Left lung (tissue), 4 donors: ENCODE measurements at regions not wholly inside any gene's neighbourhood (a gene's known extent, or its start where the extent isn't known, plus 50 kb on each side); places are given as distances from the start of the nearest gene placed in this dataset.
"Not testable (repeated sequence)": the region's sequence is repeated elsewhere in the genome, so short reads cannot be mapped to it uniquely, and the experiment has no call there.

Source experiments
- ATAC-seq: fragments of 200-7000 bp; cut with Tn5 transposase; one replicate; pipeline ENCODE4 v1.9.1; 2020; ENCODE audit warnings: moderate library complexity
- DNase-seq, 4 donors: peaks; one replicate each; pipeline ENCODE4 v3.0.0-alpha.2; 2013 to 2020
- H3K27ac ChIP-seq, 2 donors: fragments of 200-600 bp; sonication (generic) in 1 of 2; one replicate each; pipeline versions ENCODE4 v1.5.0 to v1.8.0; 2020 to 2021
- H3K27me3 ChIP-seq, 2 donors: fragments of 200-600 bp; sonication (generic) in 1 of 2; one replicate each; pipeline versions ENCODE4 v1.5.0 to v1.8.0; 2020 to 2021
- H3K36me3 ChIP-seq, 2 donors: fragments of 200-600 bp; sonication (generic) in 1 of 2; one replicate each; pipeline versions ENCODE4 v1.5.0 to v1.8.0; 2020 to 2021
- H3K4me1 ChIP-seq, 2 donors: fragments of 200-600 bp; one replicate each; pipeline ENCODE4 v1.8.0; 2021
- H3K4me3 ChIP-seq, 2 donors: fragments of 200-600 bp; sonication (generic) in 1 of 2; one replicate each; pipeline versions ENCODE4 v1.5.0 to v1.8.0; 2020 to 2021; ENCODE audit warnings: mild to moderate bottlenecking in 1 of 2
- H3K9me3 ChIP-seq, 2 donors: fragments of 200-600 bp; sonication (generic) in 1 of 2; one replicate each; pipeline versions ENCODE4 v1.5.0 to v1.8.0; 2020 to 2021
- CTCF ChIP-seq, 2 donors: fragments of 200-600 bp; sonication (generic) in 1 of 2; IDR thresholded peaks; one replicate each; pipeline versions ENCODE4 v1.5.0 to v1.8.0; 2021; ENCODE audit warnings: antibody characterized with exemption in 2 of 2
- intact Hi-C, 2 donors: fragments of 100-400 bp; cut with DNase I; formaldehyde crosslinking; loops; one replicate each; pipeline versions ENCODE4 v1.11.2 to v1.14.2; 2022
- donor health status: DM: no; HTN: yes; CAD: no.
- donor health status: DM: no; HTN: no; CAD: no.

- no peak for TF ChIP-seq CTCF (IDR thresholded peaks at IDR 0.05)
- no peaks in the 10 kb centered on the region for H3K4me1 ChIP-seq
- no peaks in the 10 kb centered on the region for H3K36me3 ChIP-seq
- intact Hi-C loops, result no loop called here
- H3K4me3 ChIP-seq, result no peak overlapping the region
- H3K27me3 ChIP-seq, result no peaks in the 10 kb centered on the region
- no peak for ATAC-seq
- H3K9me3 ChIP-seq, result no peaks in the 10 kb centered on the region
- no peak overlapping the region for H3K27ac ChIP-seq
- DNase-seq, result no peak
Observed at GRCh38 chr6:95740157-95740556, 162.8 kb downstream of the MANEA start.

GRCh38 chr6:95741045-95741444, 163.7 kb downstream of the MANEA start:
- DNase-seq (no peak), ATAC-seq (no peak)
- no peaks in the 10 kb centered on the region for H3K27me3 ChIP-seq
- H3K27ac ChIP-seq, result no peak overlapping the region
- no peak for TF ChIP-seq CTCF (IDR thresholded peaks at IDR 0.05)
- H3K4me3 ChIP-seq, result no peak overlapping the region
- H3K4me1 ChIP-seq, result no peaks in the 10 kb centered on the region
- H3K9me3 ChIP-seq, result no peaks in the 10 kb centered on the region
- H3K36me3 ChIP-seq, result no peaks in the 10 kb centered on the region
- intact Hi-C loops, result no loop called here

GRCh38 chr6:95742767-95743289, 165.5 kb downstream of the MANEA start:
- no peak overlapping the region for H3K27ac ChIP-seq
- no peak overlapping the region for H3K4me3 ChIP-seq
- no peak for ATAC-seq
- no peak for TF ChIP-seq CTCF (IDR thresholded peaks at IDR 0.05)
- intact Hi-C loops, result no loop called here
- no peaks in the 10 kb centered on the region for H3K9me3 ChIP-seq
- no peaks in the 10 kb centered on the region for H3K27me3 ChIP-seq
- DNase-seq, result no peak
- H3K4me1 ChIP-seq, result no peaks in the 10 kb centered on the region
- H3K36me3 ChIP-seq, result no peaks in the 10 kb centered on the region

GRCh38 chr6:95743591-95743990, 166.3 kb downstream of the MANEA start:
- no peak for DNase-seq
- Histone ChIP-seq H3K36me3 (no peaks in the 10 kb centered on the region), H3K9me3 (no peaks in the 10 kb centered on the region), H3K27me3 (no peaks in the 10 kb centered on the region), H3K4me1 (no peaks in the 10 kb centered on the region), H3K27ac (no peak overlapping the region), H3K4me3 (no peak overlapping the region)
- TF ChIP-seq CTCF (IDR thresholded peaks at IDR 0.05), result no peak
- no peak for ATAC-seq
- intact Hi-C loops, result no loop called here

- ATAC-seq, DNase-seq, H3K27ac ChIP-seq, H3K4me3 ChIP-seq, H3K36me3 ChIP-seq, H3K27me3 ChIP-seq, H3K4me1 ChIP-seq, H3K9me3 ChIP-seq, intact Hi-C loops: not testable (repeated sequence)
Observed at GRCh38 chr6:95758236-95759069, 181.1 kb downstream of the MANEA start.
